ENCODE measurements at regions not wholly inside any gene's neighbourhood (a gene's known extent, or its start where the extent isn't known, plus 50 kb on each side); places are given as distances from the start of the nearest gene placed in this dataset.
"Not testable (repeated sequence)": the region's sequence is repeated elsewhere in the genome, so short reads cannot be mapped to it uniquely, and the experiment has no call there.

- not testable (repeated sequence) for DNase-seq
Observed at GRCh38 chr5:177857642-177858200, 75.0 kb upstream of the FAM153A start.

GRCh38 chr5:177856474-177856873, 73.8 kb upstream of the FAM153A start:
- DNase-seq, result not testable (repeated sequence)

GRCh38 chr5:177847914-177848313, 65.2 kb upstream of the FAM153A start:
- not testable (repeated sequence) for DNase-seq

- DNase-seq, result not testable (repeated sequence)
Observed at GRCh38 chr5:177846598-177846997, 63.9 kb upstream of the FAM153A start.

GRCh38 chr5:177845906-177846305, 63.2 kb upstream of the FAM153A start:
- DNase-seq, result not testable (repeated sequence)

GRCh38 chr5:177836191-177836590, 53.5 kb upstream of the FAM153A start:
- not testable (repeated sequence) for DNase-seq

Data from stimulated activated CD4-positive, alpha-beta T cell treated with anti-CD3 and anti-CD28 coated beads, Interleukin-12 subunit alpha, Interleukin-12 subunit beta, amount 100 ng/mL, for 4 hours (primary cell).